Smooth muscle cell (in vitro differentiated cells): ENCODE measurements at regions not wholly inside any gene's neighbourhood (a gene's known extent, or its start where the extent isn't known, plus 50 kb on each side); places are given as distances from the start of the nearest gene placed in this dataset.

ENCODE experiments used
- DNase-seq: peaks from one replicate; lab custom pipeline; 2025; ENCODE audit not compliant: unreplicated experiment; lab: John Stamatoyannopoulos, UW
- H2AFZ ChIP-seq: fragments of 200-600 bp; sonication (generic); 2 replicates; pipeline ENCODE4 v1.6.0; 2016; ENCODE audit warnings: antibody characterized with exemption, low read depth, mild to moderate bottlenecking
- H3F3A ChIP-seq: fragments of 200-600 bp; sonication (generic); 2 replicates; pipeline ENCODE4 v1.6.0; 2017; ENCODE audit warnings: antibody characterized with exemption, low read depth
- H3K27ac ChIP-seq: fragments of 200-600 bp; sonication (generic); 2 replicates; pipeline ENCODE4 v1.5.1; 2016; ENCODE audit warnings: low read depth, mild to moderate bottlenecking
- H3K27me3 ChIP-seq: fragments of 200-600 bp; sonication (generic); 2 replicates; pipeline ENCODE4 v1.6.1; 2016; ENCODE audit warnings: low read depth, mild to moderate bottlenecking
- H3K36me3 ChIP-seq: fragments of 200-600 bp; sonication (generic); 2 replicates; pipeline ENCODE4 v1.5.1; 2016; ENCODE audit warnings: low read depth
- H3K4me1 ChIP-seq: fragments of 200-600 bp; sonication (generic); 2 replicates; pipeline ENCODE4 v1.5.1; 2016; ENCODE audit warnings: low read depth
- H3K4me2 ChIP-seq: fragments of 200-600 bp; sonication (generic); 2 replicates; pipeline ENCODE4 v1.6.0; 2016; ENCODE audit warnings: mild to moderate bottlenecking
- H3K4me3 ChIP-seq: fragments of 200-600 bp; sonication (generic); 2 replicates; pipeline ENCODE4 v1.5.1; 2016; ENCODE audit warnings: mild to moderate bottlenecking
- H3K79me2 ChIP-seq: fragments of 200-600 bp; sonication (generic); 2 replicates; pipeline ENCODE4 v1.6.0; 2016; ENCODE audit warnings: low read depth, mild to moderate bottlenecking
- H3K9ac ChIP-seq: fragments of 200-600 bp; sonication (generic); 2 replicates; pipeline ENCODE4 v1.6.0; 2016; ENCODE audit warnings: low read depth
- H3K9me3 ChIP-seq: fragments of 200-600 bp; sonication (generic); replicated peaks from 2 replicates; pipeline ENCODE4 v1.5.1; 2016; ENCODE audit warnings: low read depth
- H4K20me1 ChIP-seq: fragments of 200-600 bp; sonication (generic); 2 replicates; pipeline ENCODE4 v1.6.0; 2016; ENCODE audit warnings: low read depth
- WGBS: methylation state at CpG from one replicate; pipeline ENCODE4 v1.1.7; 2016; ENCODE audit warnings: low lambda C conversion rate; 5-methylcytosine and 5-hydroxymethylcytosine counted together
- TF ChIP-seq, protein P1 (sequence below): fragments of 200-600 bp; sonication (generic); IDR thresholded peaks from 2 replicates; pipeline ENCODE4 v1.5.1; 2017; ENCODE audit warnings: borderline replicate concordance, mild to moderate bottlenecking, antibody characterized with exemption; ENCODE audit not compliant: insufficient read depth, poor library complexity, severe bottlenecking

DNA sequence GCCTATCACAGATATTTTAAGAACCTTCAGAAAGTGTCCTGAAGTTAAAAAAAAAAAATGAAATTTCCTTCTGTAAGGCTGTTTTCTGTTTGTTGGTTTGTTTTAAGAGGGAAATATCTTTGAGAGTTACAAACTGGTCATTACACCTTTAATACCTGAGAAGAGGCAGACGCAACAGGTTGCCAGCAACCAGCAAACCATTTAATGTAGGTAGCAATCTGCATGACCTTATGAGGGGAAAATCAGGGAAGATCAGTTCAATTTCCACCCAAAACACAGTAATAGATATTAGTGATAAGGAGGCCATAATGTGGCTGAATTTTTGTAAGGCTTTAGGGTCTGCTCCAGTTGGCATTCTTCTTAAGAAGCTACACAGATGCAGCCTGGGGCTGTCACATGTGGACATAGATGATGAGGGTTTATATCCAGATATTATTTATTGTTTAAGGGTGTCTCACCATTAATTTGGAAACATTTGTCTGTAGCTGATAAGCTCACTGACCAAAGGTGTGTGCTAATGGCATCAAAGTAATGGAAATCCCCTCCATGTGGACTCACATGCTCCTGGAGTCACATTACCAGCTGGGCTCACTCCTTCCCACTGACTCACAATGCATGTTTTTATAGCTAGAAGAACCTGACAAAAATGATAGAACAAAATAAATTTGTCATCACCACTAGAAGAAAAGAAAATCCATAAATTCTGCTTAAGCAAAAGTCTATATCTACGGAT lies 83.5 kb upstream of the DTNA start:
- no peaks in the 10 kb centered on the region for H4K20me1 ChIP-seq
- no peaks in the 10 kb centered on the region for H3K27me3 ChIP-seq
- H3K4me1 ChIP-seq = no peaks in the 10 kb centered on the region
- no peaks in the 10 kb centered on the region for H3F3A ChIP-seq
- H3K4me2 ChIP-seq = no peak overlapping the region
- no peaks in the 10 kb centered on the region for H3K36me3 ChIP-seq
- H3K9ac ChIP-seq = no peak overlapping the region
- no peak for DNase-seq
- no peaks in the 10 kb centered on the region for H3K79me2 ChIP-seq
- no peak overlapping the region for H3K27ac ChIP-seq
- WGBS = 94% methylated on average over 2 of the region's 2 CpGs
- H3K4me3 ChIP-seq = no peak overlapping the region
- no peak overlapping the region for H2AFZ ChIP-seq
- TF ChIP-seq, protein P1, sequence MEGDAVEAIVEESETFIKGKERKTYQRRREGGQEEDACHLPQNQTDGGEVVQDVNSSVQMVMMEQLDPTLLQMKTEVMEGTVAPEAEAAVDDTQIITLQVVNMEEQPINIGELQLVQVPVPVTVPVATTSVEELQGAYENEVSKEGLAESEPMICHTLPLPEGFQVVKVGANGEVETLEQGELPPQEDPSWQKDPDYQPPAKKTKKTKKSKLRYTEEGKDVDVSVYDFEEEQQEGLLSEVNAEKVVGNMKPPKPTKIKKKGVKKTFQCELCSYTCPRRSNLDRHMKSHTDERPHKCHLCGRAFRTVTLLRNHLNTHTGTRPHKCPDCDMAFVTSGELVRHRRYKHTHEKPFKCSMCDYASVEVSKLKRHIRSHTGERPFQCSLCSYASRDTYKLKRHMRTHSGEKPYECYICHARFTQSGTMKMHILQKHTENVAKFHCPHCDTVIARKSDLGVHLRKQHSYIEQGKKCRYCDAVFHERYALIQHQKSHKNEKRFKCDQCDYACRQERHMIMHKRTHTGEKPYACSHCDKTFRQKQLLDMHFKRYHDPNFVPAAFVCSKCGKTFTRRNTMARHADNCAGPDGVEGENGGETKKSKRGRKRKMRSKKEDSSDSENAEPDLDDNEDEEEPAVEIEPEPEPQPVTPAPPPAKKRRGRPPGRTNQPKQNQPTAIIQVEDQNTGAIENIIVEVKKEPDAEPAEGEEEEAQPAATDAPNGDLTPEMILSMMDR = no peak
- H3K9me3 ChIP-seq = no peaks in the 10 kb centered on the region

- 93% methylated on average over 2 of the region's 2 CpGs for WGBS
- Histone ChIP-seq H3K36me3 (no peaks in the 10 kb centered on the region), H3K4me3 (no peak overlapping the region), H3K4me1 (no peaks in the 10 kb centered on the region), H4K20me1 (no peaks in the 10 kb centered on the region), H3K79me2 (no peaks in the 10 kb centered on the region), H3K9ac (no peak overlapping the region), H3K27ac (no peak overlapping the region), H3K27me3 (no peaks in the 10 kb centered on the region), H3K4me2 (no peak overlapping the region), H2AFZ (no peak overlapping the region), H3K9me3 (no peaks in the 10 kb centered on the region), H3F3A (no peaks in the 10 kb centered on the region)
- no peak for DNase-seq
- TF ChIP-seq, protein P1 = no peak
Observed at GRCh38 chr18:34627137-34627920, 82.8 kb upstream of the DTNA start.

GRCh38 chr18:34631093-34631966 lies 78.8 kb upstream of the DTNA start:
- WGBS = 91% methylated on average over 4 of the region's 4 CpGs
- no peaks in the 10 kb centered on the region for H3K9me3 ChIP-seq
- no peaks in the 10 kb centered on the region for H3K27me3 ChIP-seq
- no peak overlapping the region for H3K27ac ChIP-seq
- no peaks in the 10 kb centered on the region for H4K20me1 ChIP-seq
- H3F3A ChIP-seq = no peaks in the 10 kb centered on the region
- DNase-seq = no peak
- H3K4me2 ChIP-seq = no peak overlapping the region
- no peaks in the 10 kb centered on the region for H3K4me1 ChIP-seq
- no peak overlapping the region for H3K9ac ChIP-seq
- no peaks in the 10 kb centered on the region for H3K79me2 ChIP-seq
- no peaks in the 10 kb centered on the region for H3K36me3 ChIP-seq
- H3K4me3 ChIP-seq = no peak overlapping the region
- no peak overlapping the region for H2AFZ ChIP-seq
- TF ChIP-seq, protein P1 = no peak
